ENCODE measurements at regions not wholly inside any gene's neighbourhood (a gene's known extent, or its start where the extent isn't known, plus 50 kb on each side); places are given as distances from the start of the nearest gene placed in this dataset.

DNA sequence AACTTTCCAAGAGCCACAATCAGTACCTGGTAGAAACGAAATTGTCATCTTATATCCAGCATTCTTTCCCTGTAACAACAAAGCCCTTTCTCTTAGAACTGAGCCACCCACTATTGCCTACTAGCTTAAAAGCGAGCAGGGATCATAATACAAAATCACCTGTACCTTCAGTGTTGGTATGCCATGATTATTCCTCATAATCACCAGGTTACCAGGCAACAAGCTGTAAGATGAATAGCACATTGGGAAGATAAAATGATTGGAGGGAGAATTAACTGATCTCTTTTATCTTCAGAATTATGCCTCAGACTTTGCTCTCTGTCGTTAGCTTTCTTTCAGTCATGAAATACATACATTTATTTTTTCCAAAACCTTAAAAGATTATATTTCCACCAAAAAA, 345.6 kb downstream of the PRELID2 start:
- Mint-ChIP-seq H3K9me3 (ENCODE audit: low read depth, unreplicated experiment) (no peaks in the 10 kb centered on the region), H3K27me3 (ENCODE audit: unreplicated experiment) (no peaks in the 10 kb centered on the region), H3K27ac (ENCODE audit: unreplicated experiment) (no peak overlapping the region), H3K4me1 (ENCODE audit: low read depth, unreplicated experiment) (peaks cover 27% of the 10 kb centered on the region), H3K4me3 (ENCODE audit: low read depth, unreplicated experiment) (no peak overlapping the region), H3K36me3 (ENCODE audit: insufficient read depth, unreplicated experiment) (no peaks in the 10 kb centered on the region)
- no peak for DNase-seq
- BruUV-seq (replicated peaks) = no TSS peak
- TF ChIP-seq, protein P1, sequence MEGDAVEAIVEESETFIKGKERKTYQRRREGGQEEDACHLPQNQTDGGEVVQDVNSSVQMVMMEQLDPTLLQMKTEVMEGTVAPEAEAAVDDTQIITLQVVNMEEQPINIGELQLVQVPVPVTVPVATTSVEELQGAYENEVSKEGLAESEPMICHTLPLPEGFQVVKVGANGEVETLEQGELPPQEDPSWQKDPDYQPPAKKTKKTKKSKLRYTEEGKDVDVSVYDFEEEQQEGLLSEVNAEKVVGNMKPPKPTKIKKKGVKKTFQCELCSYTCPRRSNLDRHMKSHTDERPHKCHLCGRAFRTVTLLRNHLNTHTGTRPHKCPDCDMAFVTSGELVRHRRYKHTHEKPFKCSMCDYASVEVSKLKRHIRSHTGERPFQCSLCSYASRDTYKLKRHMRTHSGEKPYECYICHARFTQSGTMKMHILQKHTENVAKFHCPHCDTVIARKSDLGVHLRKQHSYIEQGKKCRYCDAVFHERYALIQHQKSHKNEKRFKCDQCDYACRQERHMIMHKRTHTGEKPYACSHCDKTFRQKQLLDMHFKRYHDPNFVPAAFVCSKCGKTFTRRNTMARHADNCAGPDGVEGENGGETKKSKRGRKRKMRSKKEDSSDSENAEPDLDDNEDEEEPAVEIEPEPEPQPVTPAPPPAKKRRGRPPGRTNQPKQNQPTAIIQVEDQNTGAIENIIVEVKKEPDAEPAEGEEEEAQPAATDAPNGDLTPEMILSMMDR (IDR thresholded peaks at IDR 0.05; ENCODE audit: unreplicated experiment) = no peak
- intact Hi-C loops (cut with micrococcal nuclease; ENCODE audit: unreplicated experiment) = no loop called here
- CTCF ChIA-PET = no interaction called here

DNA sequence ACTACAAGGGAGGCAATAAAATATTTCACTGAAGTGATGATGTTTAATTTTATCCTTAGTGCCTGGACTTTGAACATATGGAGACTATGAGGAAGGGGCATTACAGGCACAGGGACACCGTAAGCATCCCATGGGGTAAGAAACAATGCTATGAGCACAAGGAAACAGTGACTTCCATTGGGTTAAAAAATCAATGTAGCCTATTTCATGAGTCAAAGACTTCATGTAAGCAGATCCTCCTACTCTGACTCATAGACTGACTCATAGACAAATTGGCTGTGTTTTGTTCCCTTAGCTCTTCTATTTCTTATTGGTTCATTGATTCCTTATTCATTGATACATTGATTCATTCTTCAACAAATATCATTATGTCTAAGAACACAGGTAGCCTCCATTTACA, 351.0 kb downstream of the PRELID2 start:
- Mint-ChIP-seq H3K4me1 (ENCODE audit: low read depth, unreplicated experiment) (peaks cover 50% of the 10 kb centered on the region), H3K36me3 (ENCODE audit: insufficient read depth, unreplicated experiment) (peaks cover 4% of the 10 kb centered on the region), H3K9me3 (ENCODE audit: low read depth, unreplicated experiment) (no peaks in the 10 kb centered on the region), H3K27ac (ENCODE audit: unreplicated experiment) (peak overlapping the region; percentile 38), H3K4me3 (ENCODE audit: low read depth, unreplicated experiment) (no peak overlapping the region), H3K27me3 (ENCODE audit: unreplicated experiment) (no peaks in the 10 kb centered on the region)
- peak; percentile 18 for DNase-seq
- TF ChIP-seq, protein P1 (IDR thresholded peaks at IDR 0.05; ENCODE audit: unreplicated experiment) = no peak
- no TSS peak for BruUV-seq (replicated peaks)
- intact Hi-C loops (cut with micrococcal nuclease; ENCODE audit: unreplicated experiment) = loop anchor here (5.0 kb wide), 2 partner anchors 48 to 198 kb away; no protein-coding TSS in a partner anchor
- CTCF ChIA-PET = interaction anchor here (1.4 to 1.9 kb wide), 3 partner anchors 11 to 70 kb away, joined by 3 to 7 read pairs (median 4); no protein-coding TSS in a partner anchor

DNA sequence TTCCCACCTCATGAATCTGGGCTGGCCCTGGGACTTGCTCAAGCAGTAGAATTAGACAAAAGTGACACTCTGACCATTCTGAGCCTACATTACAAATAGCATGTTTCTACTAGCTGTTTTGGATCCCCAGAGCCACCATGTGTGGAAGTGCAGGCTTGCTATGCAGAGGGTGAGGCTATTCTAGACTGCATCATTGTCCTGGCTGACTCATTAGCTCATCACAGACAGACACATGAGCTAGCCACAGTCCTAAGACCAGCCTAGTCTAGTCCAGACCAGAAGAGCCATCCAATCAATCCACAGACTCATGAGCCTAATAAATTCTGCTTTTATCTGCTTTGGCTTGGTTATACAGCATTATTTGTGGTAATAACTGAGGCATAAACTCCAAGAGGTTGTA, 351.9 kb downstream of the PRELID2 start:
- no peaks in the 10 kb centered on the region for H3K9me3 Mint-ChIP-seq (ENCODE audit: low read depth, unreplicated experiment)
- DNase-seq = no peak
- TF ChIP-seq, protein P1 (IDR thresholded peaks at IDR 0.05; ENCODE audit: unreplicated experiment) = no peak
- peaks cover 4% of the 10 kb centered on the region for H3K36me3 Mint-ChIP-seq (ENCODE audit: insufficient read depth, unreplicated experiment)
- intact Hi-C loops (cut with micrococcal nuclease; ENCODE audit: unreplicated experiment) = loop anchor here (5.0 kb wide), 2 partner anchors 49 to 199 kb away; no protein-coding TSS in a partner anchor
- BruUV-seq (replicated peaks) = no TSS peak
- CTCF ChIA-PET = interaction anchor here (1.9 kb wide), 1 partner anchor 12 kb away, joined by 7 read pairs; no protein-coding TSS in a partner anchor
- H3K4me1 Mint-ChIP-seq (ENCODE audit: low read depth, unreplicated experiment) = peaks cover 60% of the 10 kb centered on the region
- no peak overlapping the region for H3K4me3 Mint-ChIP-seq (ENCODE audit: low read depth, unreplicated experiment)
- no peaks in the 10 kb centered on the region for H3K27me3 Mint-ChIP-seq (ENCODE audit: unreplicated experiment)
- H3K27ac Mint-ChIP-seq (ENCODE audit: unreplicated experiment) = peak overlapping the region; percentile 38

DNA sequence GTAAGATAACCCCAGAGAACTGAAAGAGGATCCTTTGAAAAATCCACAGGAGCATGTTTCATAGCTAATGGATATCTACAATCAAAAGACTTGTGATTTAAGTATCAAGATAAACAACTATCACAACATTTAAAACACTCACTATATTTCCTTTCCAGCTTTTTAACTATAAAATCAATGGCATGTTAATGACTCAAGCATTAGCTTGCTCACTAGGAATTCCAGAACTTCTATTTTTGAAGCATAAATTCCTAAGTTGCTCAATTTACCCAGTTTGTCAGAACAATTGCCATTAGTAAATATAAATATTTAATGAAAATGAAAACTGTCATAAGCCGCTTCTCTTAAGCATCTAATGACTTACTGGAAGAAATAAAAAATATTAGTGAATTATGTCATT, 355.3 kb downstream of the PRELID2 start:
- peaks cover 4% of the 10 kb centered on the region for H3K36me3 Mint-ChIP-seq (ENCODE audit: insufficient read depth, unreplicated experiment)
- no peak overlapping the region for H3K4me3 Mint-ChIP-seq (ENCODE audit: low read depth, unreplicated experiment)
- no peak for DNase-seq
- intact Hi-C loops (cut with micrococcal nuclease; ENCODE audit: unreplicated experiment) = loop anchor here (5.0 kb wide), 2 partner anchors 52 to 202 kb away; no protein-coding TSS in a partner anchor
- H3K27me3 Mint-ChIP-seq (ENCODE audit: unreplicated experiment) = no peaks in the 10 kb centered on the region
- H3K27ac Mint-ChIP-seq (ENCODE audit: unreplicated experiment) = no peak overlapping the region
- CTCF ChIA-PET = no interaction called here
- H3K9me3 Mint-ChIP-seq (ENCODE audit: low read depth, unreplicated experiment) = no peaks in the 10 kb centered on the region
- TF ChIP-seq, protein P1 (IDR thresholded peaks at IDR 0.05; ENCODE audit: unreplicated experiment) = no peak
- no TSS peak for BruUV-seq (replicated peaks)
- H3K4me1 Mint-ChIP-seq (ENCODE audit: low read depth, unreplicated experiment) = peaks cover 50% of the 10 kb centered on the region
